CD4-positive, alpha-beta T cell (primary cell): ENCODE measurements at regions not wholly inside any gene's neighbourhood (a gene's known extent, or its start where the extent isn't known, plus 50 kb on each side); places are given as distances from the start of the nearest gene placed in this dataset.

Source experiments
- ATAC-seq: fragments of 200-7000 bp; cut with Tn5 transposase; one replicate; pipeline ENCODE4 v1.10.0; 2022; ENCODE audit warnings: mild to moderate bottlenecking; ENCODE audit not compliant: poor library complexity
- CTCF ChIA-PET: fragments of 350-600 bp; sonication (Branson Sonifier 250); formaldehyde crosslinking; loops from one replicate; lab custom pipeline; 2021; ENCODE audit warnings: antibody characterized with exemption, inconsistent platforms; lab: Charles Lee
- POLR2A ChIA-PET: fragments of 350-600 bp; sonication (Branson Sonifier 250); formaldehyde crosslinking; loops from one replicate; lab custom pipeline; 2021; ENCODE audit warnings: antibody characterized with exemption, inconsistent platforms; lab: Charles Lee
- DNase-seq, 14 experiments: peaks; one replicate each; pipeline ENCODE4 v3.0.0-alpha.2; 2013 to 2020; ENCODE audit warnings: mixed read lengths in 2 of 14
- H3K27ac ChIP-seq, 2 donors: one replicate each; pipeline versions ENCODE4 v1.5.1 to v1.7.0; 2013; ENCODE audit warnings: low read length in 2 of 2, low read depth in 1 of 2, mild to moderate bottlenecking in 1 of 2
- H3K27me3 ChIP-seq, 2 experiments: 1 replicate in 1 of 2; 2 replicates in 1 of 2; pipeline versions ENCODE4 v1.6.1 to v1.7.0; 2013; ENCODE audit warnings: low read length in 2 of 2, control low read depth in 1 of 2, mild to moderate bottlenecking in 1 of 2, moderate library complexity in 1 of 2; ENCODE audit not compliant: insufficient read depth in 2 of 2, control insufficient read depth in 1 of 2
- H3K36me3 ChIP-seq: one replicate; pipeline ENCODE4 v1.6.1; 2013; ENCODE audit warnings: low read length, control low read depth; ENCODE audit not compliant: insufficient read depth
- H3K4me1 ChIP-seq: one replicate; pipeline ENCODE4 v1.6.1; 2013; ENCODE audit warnings: low read length, control low read depth; ENCODE audit not compliant: insufficient read depth
- H3K4me3 ChIP-seq: one replicate; pipeline ENCODE4 v1.5.1; 2013; ENCODE audit warnings: mild to moderate bottlenecking, low read length, moderate library complexity
- H3K9me3 ChIP-seq, 2 experiments: 1 replicate in 1 of 2; 2 replicates in 1 of 2; pipeline versions ENCODE4 v1.6.1 to v1.7.0; 2013; ENCODE audit warnings: low read length in 2 of 2, mild to moderate bottlenecking in 2 of 2, control low read depth in 1 of 2, moderate library complexity in 1 of 2; ENCODE audit not compliant: control insufficient read depth in 1 of 2, insufficient read depth in 1 of 2
- H3K27ac Mint-ChIP-seq: one replicate; pipeline ENCODE4 v1.8.0; 2020; ENCODE audit warnings: mixed read lengths
- H3K27me3 Mint-ChIP-seq: one replicate; pipeline ENCODE4 v1.8.0; 2021; ENCODE audit warnings: mixed read lengths
- H3K36me3 Mint-ChIP-seq: one replicate; pipeline ENCODE4 v1.8.0; 2021; ENCODE audit warnings: low read depth, mixed read lengths
- H3K4me1 Mint-ChIP-seq: one replicate; pipeline ENCODE4 v1.8.0; 2021; ENCODE audit warnings: low read depth, mixed read lengths
- H3K4me3 Mint-ChIP-seq: one replicate; pipeline ENCODE4 v1.8.0; 2020; ENCODE audit warnings: mild to moderate bottlenecking, mixed read lengths
- H3K9me3 Mint-ChIP-seq: one replicate; pipeline ENCODE4 v1.8.0; 2020; ENCODE audit warnings: mixed read lengths
- CTCF ChIP-seq: fragments of 200-600 bp; IDR thresholded peaks from one replicate; pipeline ENCODE4 v1.8.0; 2022; ENCODE audit warnings: antibody characterized with exemption, mild to moderate bottlenecking
- intact Hi-C, 2 experiments: fragments of 100-400 bp; cut with DNase I in 1 of 2; cut with micrococcal nuclease in 1 of 2; formaldehyde crosslinking; loops; one replicate each; pipeline versions ENCODE4 v1.15.1 to v1.9.0; 2023 to 2025; cut with DNase I, micrococcal nuclease

DNA sequence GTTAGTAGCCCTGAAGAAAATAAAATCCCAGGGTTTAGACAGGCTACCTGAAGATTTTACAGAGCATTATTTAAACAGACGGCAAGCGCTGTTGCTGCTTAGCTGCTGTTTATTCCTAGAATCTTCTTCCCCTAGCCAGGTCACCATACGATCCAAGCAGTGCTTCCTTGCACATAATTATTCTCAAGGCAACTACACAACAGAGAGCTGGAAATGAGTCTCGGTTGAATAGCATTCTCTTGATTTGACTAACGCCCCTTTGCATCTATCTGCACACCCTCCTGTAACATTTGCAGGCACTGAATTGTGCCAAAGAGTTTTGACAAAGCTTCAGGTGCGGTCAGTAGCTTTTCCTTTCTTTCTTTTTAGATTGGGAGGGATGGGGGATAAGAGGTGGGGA is 564.4 kb downstream of the TBL1XR1 start:
- CTCF ChIA-PET = no interaction called here
- POLR2A ChIA-PET = no interaction called here
- TF ChIP-seq CTCF = no peak
- H3K4me1 Mint-ChIP-seq = no peaks in the 10 kb centered on the region
- no peak overlapping the region for H3K27ac Mint-ChIP-seq
- ATAC-seq = no peak
- H3K36me3 ChIP-seq = no peaks in the 10 kb centered on the region
- DNase-seq = no peak
- no peaks in the 10 kb centered on the region for H3K27me3 Mint-ChIP-seq
- no peaks in the 10 kb centered on the region for H3K9me3 ChIP-seq
- no peak overlapping the region for H3K27ac ChIP-seq
- no peaks in the 10 kb centered on the region for H3K27me3 ChIP-seq
- no peak overlapping the region for H3K4me3 ChIP-seq
- no peaks in the 10 kb centered on the region for H3K4me1 ChIP-seq
- H3K9me3 Mint-ChIP-seq = peaks cover 4% of the 10 kb centered on the region
- H3K4me3 Mint-ChIP-seq = no peak overlapping the region
- H3K36me3 Mint-ChIP-seq = no peaks in the 10 kb centered on the region
- intact Hi-C loops = no loop called here

- no peak overlapping the region for H3K27ac Mint-ChIP-seq
- Histone ChIP-seq H3K4me1 (no peaks in the 10 kb centered on the region), H3K9me3 (no peaks in the 10 kb centered on the region), H3K4me3 (no peak overlapping the region), H3K27ac (no peak overlapping the region), H3K27me3 (no peaks in the 10 kb centered on the region), H3K36me3 (no peaks in the 10 kb centered on the region)
- peaks cover 4% of the 10 kb centered on the region for H3K9me3 Mint-ChIP-seq
- ATAC-seq (no peak), DNase-seq (no peak)
- TF ChIP-seq CTCF = no peak
- H3K36me3 Mint-ChIP-seq = no peaks in the 10 kb centered on the region
- no peak overlapping the region for H3K4me3 Mint-ChIP-seq
- H3K4me1 Mint-ChIP-seq = no peaks in the 10 kb centered on the region
- H3K27me3 Mint-ChIP-seq = no peaks in the 10 kb centered on the region
- intact Hi-C loops = no loop called here
- ChIA-PET CTCF (no interaction called here), POLR2A (no interaction called here)
Measured at GRCh38 chr3:176631165-176631564, 566.1 kb downstream of the TBL1XR1 start.

DNA sequence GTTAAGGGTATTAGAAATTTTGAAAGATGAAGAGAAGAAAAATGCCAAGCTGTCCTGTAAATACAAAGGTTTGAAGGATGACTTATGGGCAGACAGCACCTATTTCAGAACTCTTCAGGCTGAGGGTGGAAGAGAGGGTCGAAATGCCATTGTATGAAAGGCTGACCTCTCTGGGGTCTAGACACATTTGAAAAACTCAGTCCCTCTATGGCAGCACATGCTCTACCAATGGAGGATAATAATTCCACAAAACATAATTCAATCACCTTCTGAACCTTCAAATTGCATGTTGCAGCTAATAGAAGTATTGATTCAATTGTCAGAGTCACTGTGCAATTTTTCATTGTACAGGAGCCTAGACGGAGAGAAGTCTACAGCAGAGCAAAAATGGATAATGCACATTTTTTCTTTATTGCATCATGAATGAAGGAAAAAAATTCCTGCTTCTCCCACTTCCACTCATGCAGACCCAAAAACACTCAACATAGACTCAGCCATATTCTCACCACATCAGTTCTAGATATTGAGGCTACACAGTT is 569.1 kb downstream of the TBL1XR1 start:
- no peak overlapping the region for H3K27ac ChIP-seq
- Mint-ChIP-seq H3K4me1 (no peaks in the 10 kb centered on the region), H3K4me3 (no peak overlapping the region)

More for the DNA sequence above, 569.1 kb downstream of the TBL1XR1 start:
- Histone ChIP-seq H3K36me3 (no peaks in the 10 kb centered on the region), H3K4me1 (no peaks in the 10 kb centered on the region), H3K9me3 (no peaks in the 10 kb centered on the region), H3K27me3 (no peaks in the 10 kb centered on the region), H3K4me3 (no peak overlapping the region)
- CTCF ChIA-PET = no interaction called here
- POLR2A ChIA-PET = no interaction called here
- Mint-ChIP-seq H3K9me3 (peaks cover 2% of the 10 kb centered on the region), H3K27ac (no peak overlapping the region), H3K36me3 (no peaks in the 10 kb centered on the region), H3K27me3 (no peaks in the 10 kb centered on the region)
- DNase-seq (no peak), ATAC-seq (no peak)
- intact Hi-C loops = no loop called here
- no peak for TF ChIP-seq CTCF
